GM21723 (cell line): ENCODE measurements at regions not wholly inside any gene's neighbourhood (a gene's known extent, or its start where the extent isn't known, plus 50 kb on each side); places are given as distances from the start of the nearest gene placed in this dataset.
A peak's percentile ranks its signal among the peaks of the same experiment; 100 is the strongest.

Source experiments
- ATAC-seq: cut with Tn5 transposase; IDR thresholded peaks from one replicate; pipeline ENCODE4 v1.9.1; 2021; ENCODE audit warnings: mild to moderate bottlenecking, moderate library complexity; ENCODE audit not compliant: unreplicated experiment

DNA sequence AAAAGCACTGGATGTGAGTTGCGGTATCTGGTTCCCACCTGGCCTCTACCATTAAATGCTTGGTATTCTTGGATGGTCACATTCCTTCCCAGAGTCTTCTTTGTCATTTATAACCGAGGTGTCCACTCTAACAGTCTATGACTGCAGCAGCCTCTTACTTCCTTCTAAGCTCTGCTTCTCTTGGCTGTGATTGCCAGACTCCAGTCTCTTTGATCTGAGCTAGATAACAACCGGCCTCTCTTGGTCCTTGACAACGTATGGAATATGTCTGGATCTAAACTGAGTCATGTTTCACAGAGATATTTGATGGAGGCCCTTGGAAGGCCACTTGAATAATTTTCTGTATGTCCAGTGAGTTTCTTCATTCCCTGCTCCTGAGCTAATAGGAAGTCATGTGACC, 141.6 kb upstream of the TENM4 start:
- ATAC-seq = no peak

DNA sequence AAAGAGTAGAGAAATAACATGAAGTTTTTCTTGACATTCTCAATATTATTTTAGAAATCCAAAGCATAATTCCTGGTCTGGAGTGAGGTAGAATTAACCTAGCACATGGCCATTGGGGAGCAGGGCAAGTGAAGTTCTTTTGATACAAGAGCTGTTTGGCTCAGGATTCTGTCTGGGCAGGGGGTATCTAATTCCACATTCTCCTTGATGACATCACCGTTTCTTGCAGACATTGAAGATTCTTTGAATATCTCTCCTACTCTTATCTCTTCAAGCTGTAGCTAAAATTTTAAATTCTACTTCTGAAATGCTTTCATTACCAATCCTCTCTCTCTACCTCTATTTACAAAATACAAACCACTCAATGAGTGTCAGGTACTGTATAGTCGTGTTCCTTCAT, 138.2 kb upstream of the TENM4 start:
- ATAC-seq = no peak

DNA sequence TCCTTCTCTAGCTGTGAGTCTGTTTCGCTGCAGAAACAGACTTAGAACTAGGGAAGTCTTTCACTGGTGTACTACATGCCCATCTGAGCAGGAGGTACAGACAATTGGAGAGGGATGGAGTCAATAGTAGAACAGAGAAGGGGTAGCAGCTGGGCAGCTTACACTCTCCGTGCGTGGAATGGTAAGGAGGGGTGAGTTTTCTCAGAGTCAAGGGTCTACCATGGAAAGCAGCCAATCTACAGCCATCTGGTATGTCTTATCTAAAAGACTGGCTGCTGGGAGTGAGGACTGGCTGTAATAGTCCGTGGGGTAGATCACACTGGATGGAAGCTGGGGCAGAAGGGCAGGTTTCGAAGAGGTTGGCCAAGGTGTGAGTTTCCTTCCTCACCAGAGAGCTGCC, 137.3 kb upstream of the TENM4 start:
- no peak for ATAC-seq

DNA sequence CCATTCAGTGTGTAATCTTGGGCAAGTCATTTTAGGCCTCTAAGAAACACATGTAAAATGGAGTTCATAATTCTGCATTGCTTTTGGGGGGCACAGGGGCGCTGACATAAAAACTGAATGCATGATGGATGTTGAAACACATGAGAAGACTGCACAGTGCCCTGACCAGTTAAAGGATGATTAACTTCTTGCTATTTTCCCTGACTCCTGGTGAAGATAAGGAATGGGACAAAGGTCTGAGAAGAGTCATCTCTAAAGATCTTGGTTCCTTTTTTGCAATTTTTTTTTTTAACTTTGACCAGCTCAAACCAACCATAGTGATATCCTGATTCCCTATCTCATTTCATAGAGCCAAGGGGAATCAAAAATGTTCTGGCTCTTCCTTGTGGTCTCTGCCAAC, 134.9 kb upstream of the TENM4 start:
- no peak for ATAC-seq

DNA sequence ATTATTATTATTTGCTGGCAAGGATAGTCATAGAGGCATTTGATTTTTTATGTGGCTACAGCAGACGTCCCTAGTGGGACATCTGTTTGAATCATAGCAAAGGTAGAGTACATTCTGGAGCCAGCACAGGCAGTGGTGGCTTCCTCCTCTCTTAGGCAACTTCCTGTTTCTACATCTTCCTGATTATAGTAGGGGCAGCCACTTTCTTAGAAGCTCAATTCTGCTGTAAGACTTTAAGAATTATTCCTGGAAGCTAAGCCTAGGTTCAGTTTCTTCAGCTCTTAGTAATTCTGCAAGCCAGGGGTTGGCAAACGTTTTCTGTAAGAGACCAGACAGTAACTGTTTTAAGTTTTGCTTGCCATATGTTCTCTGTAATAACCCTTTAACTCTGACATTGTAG, 129.3 kb upstream of the TENM4 start:
- ATAC-seq = no peak

DNA sequence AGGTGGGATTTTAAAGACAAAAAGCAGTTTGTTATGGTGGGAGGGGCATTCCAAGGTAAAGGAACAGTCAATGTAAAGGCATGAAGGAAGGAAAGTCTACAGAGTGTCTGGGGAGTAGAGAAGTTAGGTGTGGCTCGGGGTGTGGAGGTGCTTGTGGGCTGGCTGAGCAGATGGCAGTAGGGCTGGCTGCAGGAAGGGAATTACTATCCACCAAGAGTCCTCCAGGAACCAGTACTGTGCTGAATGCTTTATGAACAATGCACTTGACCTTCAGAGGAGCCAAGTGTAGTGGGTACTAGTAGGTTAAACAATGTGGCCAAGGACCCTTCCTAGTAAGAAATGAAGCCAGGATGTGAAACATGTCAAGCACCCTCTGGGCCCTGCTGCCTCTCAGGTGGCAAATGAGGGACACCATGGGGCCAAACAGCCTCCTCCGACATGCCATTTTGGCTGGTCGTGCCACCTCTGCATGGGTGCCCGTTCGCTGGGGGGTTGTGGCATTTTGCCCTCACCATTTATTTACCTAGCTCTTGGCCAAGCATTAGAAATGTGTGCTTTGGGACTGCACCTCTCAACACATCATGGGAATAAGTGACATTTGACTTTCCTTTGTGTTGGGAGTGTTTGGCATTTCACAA, 123.6 kb upstream of the TENM4 start:
- ATAC-seq = no peak

DNA sequence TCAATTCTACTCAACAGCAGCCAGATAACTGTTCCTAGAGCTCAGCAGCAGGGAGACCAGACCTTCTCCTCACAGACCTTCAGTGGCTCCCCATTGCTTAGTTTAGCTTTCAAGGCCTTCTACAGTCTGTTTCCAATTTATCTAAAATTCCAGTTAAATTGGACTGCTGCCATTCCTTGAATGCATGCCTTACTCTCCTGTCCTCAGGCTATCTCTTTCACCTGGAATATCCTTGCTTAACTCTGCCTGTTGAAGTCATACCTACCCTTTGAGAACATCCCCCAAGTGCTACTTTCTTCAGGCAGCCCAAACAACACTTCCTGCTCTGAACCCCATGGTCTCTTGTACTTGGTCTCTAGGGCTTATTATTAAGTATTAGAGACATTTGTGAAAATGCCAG, 120.7 kb upstream of the TENM4 start:
- ATAC-seq = no peak

DNA sequence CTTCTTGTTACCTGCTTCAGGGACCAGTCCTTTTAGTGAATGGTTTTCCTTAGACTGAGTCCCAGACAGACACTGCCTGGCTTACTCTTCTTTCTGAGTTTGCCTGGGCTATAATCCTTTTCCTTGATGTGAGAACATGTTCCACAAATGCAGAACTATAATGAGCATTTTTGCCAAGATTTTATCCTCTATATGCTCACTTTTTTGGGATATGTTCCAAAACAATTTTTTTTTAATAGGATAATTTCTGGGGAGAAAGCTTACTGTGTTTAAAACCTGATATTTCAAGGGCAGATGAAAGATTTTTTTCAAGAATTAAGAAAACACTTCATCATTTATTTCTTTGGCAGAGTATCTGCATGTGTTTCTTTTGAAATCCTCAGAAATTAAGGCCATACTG, 110.0 kb upstream of the TENM4 start:
- ATAC-seq = no peak

DNA sequence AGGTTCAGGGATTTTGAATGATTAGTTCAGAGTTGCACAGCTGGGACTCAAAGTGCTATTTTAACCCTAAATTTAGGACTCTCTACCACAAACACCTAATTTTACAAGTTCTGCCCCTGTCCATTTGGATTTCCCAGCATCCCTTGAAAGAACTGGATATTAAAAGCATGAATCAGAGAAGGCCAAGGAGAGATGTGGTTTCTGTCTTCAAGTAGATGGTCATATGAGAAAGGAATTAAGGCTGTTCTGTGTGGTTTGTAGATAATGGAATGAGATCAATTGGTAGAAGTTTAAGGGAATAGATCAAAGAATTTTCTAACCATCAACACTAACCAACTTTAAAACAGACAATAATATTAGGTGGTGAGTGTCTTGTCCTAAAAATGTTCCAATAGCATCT, 106.4 kb upstream of the TENM4 start:
- no peak for ATAC-seq

DNA sequence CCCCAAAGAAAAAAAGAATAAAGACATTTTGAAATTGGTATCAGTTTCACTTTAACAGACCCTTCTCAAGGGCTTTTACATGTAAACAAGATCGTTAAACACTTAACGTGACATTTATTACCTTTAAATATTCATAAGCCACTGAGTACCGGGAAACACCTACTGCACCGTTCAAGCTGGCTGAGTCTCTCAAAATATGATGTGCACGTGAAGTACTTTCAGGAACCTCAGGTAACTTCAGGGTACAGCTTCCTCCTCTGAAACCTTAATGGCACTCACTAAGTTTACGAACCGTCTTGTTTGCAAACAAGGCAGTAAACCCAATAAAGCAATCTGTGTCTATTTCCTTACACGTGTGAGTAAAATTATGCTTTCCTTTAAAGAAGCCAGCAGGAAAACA, 105.5 kb upstream of the TENM4 start:
- ATAC-seq = no peak

DNA sequence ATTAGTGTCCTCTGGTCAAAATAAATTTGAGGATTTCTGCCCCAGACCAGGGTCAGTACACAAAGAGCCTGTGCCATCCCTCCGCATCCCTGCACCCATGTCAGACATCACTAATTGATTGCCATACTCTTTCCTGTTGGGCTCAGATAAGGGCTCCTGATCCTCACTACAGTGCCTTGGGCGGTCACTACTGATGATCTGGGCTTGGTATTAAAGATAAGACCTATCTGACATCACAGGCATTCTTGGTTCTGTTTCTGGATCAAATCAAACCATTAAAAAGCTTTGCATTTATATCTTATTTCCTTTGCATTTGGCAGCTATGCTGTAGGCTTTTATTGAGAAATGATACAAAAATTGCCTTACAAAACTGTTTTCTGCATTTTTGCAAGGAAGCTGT, 103.5 kb upstream of the TENM4 start:
- ATAC-seq = no peak

DNA sequence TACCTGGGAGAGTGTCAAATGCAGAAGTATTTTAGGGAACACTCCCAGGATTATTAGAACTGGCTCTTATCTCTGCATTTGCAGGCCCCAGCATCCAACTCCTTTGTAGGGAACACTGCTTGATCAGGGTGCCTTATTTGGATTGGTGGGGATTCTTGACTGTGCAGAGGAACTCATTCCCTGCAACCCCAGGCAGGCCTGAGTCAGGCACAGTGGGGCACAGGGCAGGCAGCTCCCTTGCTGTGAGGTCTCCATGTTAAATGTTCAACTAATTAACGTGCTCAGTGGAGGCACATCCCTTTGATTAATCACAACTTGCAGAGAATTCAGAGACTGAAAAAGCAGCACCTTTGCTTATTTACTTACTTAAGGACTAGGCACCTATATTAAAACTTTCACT, 102.3 kb upstream of the TENM4 start:
- no peak for ATAC-seq

DNA sequence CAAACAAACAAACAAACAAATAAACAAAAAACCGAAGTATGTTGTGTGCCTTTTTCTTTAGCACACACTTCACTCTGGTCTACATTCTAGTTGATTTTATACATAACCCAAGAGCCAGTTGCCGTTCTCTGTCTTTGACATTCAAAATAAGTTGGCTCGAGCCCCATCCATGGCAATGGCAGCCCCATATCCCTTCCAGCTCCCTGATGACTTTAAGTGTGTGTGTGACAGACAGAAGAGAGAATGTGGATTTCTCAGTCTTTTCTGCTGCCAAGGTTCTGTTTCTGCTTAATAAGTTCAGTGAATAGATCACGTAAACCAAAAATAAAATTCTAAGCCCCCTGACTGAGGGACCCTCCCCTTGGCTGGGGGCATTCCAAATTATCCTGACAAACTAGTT, 100.6 kb upstream of the TENM4 start:
- no peak for ATAC-seq

DNA sequence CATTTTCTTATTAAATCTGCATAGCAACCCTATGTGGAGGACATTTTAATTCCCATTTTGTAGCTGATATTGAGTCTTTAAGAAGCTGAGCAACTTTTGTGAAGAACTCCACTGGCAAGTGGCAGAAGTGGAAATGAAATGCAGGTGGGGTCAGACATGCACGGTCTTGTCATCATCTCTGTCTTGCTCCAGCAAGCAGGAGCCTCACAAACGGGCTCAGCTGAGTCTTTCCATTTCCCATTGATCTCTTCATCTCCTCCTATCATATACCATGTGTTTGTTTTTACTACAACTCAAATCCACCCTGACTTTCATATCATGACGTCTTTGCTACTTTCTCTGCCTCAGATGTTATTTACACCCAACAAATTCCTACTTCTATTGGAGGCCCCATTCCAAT, 97.9 kb upstream of the TENM4 start:
- peak; percentile 51 for ATAC-seq

DNA sequence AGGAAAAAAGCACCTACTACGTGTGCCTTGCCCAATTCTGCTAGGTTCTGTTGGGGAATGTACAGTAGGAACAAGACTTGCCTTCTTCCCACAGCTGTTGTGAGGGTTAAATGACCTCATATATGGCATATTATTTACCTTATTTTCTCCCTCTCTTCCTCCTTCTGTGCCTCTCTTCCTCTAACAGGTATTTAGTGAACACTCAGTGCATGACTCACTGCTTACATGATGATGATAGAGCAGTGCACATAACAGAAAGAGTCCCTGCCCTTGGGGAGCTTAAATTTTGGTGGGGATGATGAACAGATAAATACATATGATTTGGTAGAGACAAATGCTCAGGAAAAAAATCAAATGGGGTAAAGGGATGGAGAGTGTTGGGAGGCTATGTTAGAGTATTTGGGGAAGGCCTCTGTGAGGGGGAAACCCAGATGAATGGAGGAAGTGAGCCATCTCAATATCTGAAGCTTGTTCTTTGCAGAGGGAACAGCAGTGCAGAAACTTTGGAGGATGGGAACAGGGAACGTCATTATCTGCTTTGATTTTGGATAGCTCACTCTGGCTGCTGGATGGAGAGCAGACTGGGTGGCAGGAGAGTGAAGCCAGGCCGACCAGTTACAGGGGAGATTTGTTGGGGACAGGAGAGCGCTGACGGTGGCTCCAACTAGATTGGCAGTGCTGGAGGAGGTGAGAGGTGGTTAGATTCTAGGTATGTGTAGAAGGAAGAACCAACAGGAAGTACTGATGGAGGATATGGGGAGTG, 95.5 kb upstream of the TENM4 start:
- no peak for ATAC-seq

DNA sequence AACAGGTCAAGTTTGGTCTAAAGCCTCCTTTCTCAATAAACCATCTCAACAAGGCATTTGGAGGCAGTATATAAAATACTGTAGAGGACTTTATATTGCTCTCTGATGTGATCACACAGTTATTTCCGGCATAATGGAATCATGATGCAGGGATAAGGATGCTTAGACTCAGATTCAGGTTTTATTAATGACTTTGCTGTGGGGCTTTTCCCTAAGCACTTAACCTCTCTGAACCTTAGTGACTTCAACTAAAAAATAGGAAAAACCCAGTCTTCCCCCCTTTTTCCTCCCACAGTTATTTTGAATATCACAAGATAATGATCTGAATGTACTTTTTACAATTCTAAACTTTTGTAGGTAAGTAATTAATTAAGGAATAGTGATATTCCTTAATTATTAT, 94.8 kb upstream of the TENM4 start:
- ATAC-seq = no peak

DNA sequence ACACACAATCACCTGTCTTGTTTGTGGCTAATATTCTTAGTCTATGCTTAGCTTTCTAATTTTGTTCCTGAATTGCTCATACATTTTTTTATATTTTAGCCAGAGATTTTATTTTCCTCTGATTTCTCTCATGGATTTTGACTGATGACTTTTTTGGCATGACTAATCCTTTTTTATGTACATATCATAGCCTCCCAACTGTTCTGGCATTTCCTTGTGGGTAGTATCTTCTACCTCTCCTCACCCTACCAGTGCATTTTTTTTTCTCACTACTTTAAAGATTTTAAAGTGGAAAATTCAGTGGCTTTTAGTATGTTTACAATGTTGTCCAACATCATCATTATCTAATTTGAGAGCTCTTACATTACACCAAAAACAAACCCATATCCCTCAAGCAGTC, 84.4 kb upstream of the TENM4 start:
- no peak for ATAC-seq

DNA sequence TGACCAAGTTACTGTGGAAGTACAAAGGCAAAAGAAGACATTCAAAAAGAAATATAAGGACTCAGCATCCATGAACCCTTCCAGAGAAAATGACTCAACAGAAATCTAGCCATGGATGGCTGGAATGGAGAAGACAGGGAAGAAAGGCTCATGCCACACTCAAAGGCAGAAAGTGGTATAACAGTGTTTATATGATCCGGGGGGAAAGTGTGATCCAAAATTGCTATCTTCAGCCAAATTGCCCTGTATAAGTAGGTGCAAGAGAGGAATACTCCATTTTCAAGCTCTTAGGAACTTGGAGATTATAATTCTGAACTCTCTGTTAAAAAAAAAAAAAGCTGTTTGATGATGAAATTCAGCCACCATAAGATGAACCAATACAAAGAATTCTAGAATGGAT, 81.8 kb upstream of the TENM4 start:
- ATAC-seq = no peak

DNA sequence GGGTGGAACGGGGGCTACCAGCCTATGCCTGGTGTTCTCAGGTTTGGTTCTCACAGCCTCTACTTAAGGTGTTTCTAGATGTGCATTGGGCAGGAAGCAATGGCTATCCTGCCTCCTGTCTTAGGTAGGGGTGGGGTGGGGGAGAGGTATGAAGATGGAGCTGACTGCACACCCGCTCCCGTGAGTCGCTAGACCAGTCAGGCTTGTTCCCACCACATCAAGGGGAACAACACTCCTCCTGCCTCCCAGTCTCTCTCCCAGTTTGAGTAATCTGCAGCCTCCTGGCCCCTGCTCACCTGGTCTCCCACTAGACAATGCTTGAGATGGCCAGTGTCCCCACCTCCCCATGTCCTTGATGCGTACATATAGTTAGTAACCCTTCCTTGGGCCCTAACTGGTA, 79.3 kb upstream of the TENM4 start:
- ATAC-seq = no peak

DNA sequence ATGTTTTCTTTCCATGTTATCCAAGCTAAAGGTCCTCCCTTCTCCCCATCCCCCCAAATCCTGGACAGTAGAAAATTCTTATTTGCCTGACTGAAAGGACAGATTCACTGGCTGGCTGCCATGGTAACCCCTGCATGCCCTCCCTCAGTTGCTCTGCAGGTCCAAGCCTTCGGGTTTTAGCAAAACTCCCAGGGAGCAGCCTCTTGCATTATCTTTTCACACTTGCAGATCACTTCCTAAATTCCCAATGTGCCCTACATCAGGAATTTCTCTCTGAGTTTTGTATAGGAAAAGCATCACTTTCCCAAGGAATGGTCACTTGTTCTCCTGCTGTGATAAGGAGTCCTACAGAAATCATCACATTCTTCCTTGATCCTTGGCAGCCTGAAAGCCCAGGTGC, 75.0 kb upstream of the TENM4 start:
- no peak for ATAC-seq

DNA sequence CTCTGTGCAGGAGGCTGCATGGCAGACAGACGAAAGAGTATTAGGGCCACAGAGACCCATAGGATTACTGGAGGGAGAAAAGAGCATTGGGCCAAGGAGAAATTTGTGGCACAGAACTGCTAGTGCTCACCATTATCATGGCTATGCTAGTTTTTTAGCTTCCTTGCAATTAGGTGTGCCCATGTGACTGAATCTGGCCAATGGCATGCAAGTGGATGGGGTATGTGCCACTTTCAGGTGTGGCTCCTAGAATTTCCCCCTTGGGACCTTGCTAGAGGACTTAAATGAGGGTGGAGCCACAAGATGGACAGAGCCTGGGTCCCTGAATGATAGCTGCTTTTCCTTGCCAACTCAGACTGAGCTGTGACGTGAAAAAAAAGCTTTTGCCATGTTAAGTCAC, 73.9 kb upstream of the TENM4 start:
- ATAC-seq = no peak

DNA sequence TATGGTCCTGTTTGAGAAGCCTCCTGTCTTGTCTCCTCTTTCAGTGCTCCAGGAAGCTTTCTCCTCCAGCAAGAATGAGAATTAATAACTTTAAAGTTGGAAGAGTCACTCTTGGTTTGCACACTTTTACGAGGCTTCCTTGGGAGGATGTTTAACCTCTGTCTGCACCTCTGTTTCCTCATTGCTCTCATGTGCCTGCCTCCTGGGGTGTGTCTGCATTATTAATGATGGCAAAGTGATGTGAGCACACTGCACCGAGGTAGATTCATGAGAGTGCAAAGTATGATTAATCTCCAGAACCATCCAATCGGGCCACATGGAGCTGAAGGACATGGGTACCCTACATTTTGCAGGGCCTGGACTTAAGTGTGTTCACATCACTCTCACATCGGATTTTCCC, 73.5 kb upstream of the TENM4 start:
- no peak for ATAC-seq
